Calu3 (cell line): ENCODE measurements at regions not wholly inside any gene's neighbourhood (a gene's known extent, or its start where the extent isn't known, plus 50 kb on each side); places are given as distances from the start of the nearest gene placed in this dataset.

Experiments
- BruUV-seq: library from RNA; stranded (reverse); fragments of 400-500 nt; replicated peaks from 2 replicates; lab custom pipeline; 2021; lab: Mats Ljungman, UMichigan
- CTCF ChIA-PET: fragments of 300-600 bp; sonication (Branson Sonifier 250); formaldehyde crosslinking; loops from one replicate; lab custom pipeline; 2022; ENCODE audit warnings: antibody characterized with exemption; lab: Charles Lee
- DNase-seq: peaks from one replicate; pipeline ENCODE4 v3.0.0; 2022
- H3K27ac Mint-ChIP-seq: one replicate; pipeline ENCODE4 v1.8.0; 2022; ENCODE audit warnings: mixed read lengths; ENCODE audit not compliant: unreplicated experiment
- H3K27me3 Mint-ChIP-seq: one replicate; pipeline ENCODE4 v1.8.0; 2022; ENCODE audit warnings: mixed read lengths; ENCODE audit not compliant: unreplicated experiment
- H3K36me3 Mint-ChIP-seq: one replicate; pipeline ENCODE4 v1.8.0; 2022; ENCODE audit warnings: mild to moderate bottlenecking, moderate library complexity, mixed read lengths; ENCODE audit not compliant: insufficient read depth, unreplicated experiment
- H3K4me1 Mint-ChIP-seq: one replicate; pipeline ENCODE4 v1.8.0; 2022; ENCODE audit warnings: mild to moderate bottlenecking, low read depth, mixed read lengths; ENCODE audit not compliant: unreplicated experiment
- H3K4me3 Mint-ChIP-seq: one replicate; pipeline ENCODE4 v1.8.0; 2022; ENCODE audit warnings: mild to moderate bottlenecking, low read depth, moderate library complexity, mixed read lengths; ENCODE audit not compliant: unreplicated experiment
- H3K9me3 Mint-ChIP-seq: one replicate; pipeline ENCODE4 v1.8.0; 2022; ENCODE audit warnings: low read depth, mixed read lengths; ENCODE audit not compliant: unreplicated experiment
- CTCF ChIP-seq: fragments of 200-600 bp; IDR thresholded peaks from one replicate; pipeline ENCODE4 v1.8.0; 2022; ENCODE audit warnings: antibody characterized with exemption; ENCODE audit not compliant: unreplicated experiment
- intact Hi-C: fragments of 100-400 bp; cut with micrococcal nuclease; formaldehyde crosslinking; loops from one replicate; pipeline ENCODE4 v1.10.0; 2022; ENCODE audit not compliant: unreplicated experiment

- Mint-ChIP-seq H3K9me3 (no peaks in the 10 kb centered on the region), H3K27me3 (no peaks in the 10 kb centered on the region), H3K36me3 (peaks cover 9% of the 10 kb centered on the region), H3K4me3 (no peak overlapping the region), H3K4me1 (peaks cover 20% of the 10 kb centered on the region), H3K27ac (no peak overlapping the region)
- no TSS peak for BruUV-seq
- DNase-seq: no peak
- TF ChIP-seq CTCF: no peak
- CTCF ChIA-PET: no interaction called here
- intact Hi-C loops: no loop called here
These were observed 103.5 kb upstream of the RAB3GAP2 start for GRCh38 chr1:220375715-220376114.

GRCh38 chr1:220374449-220374848 is 102.2 kb upstream of the RAB3GAP2 start:
- BruUV-seq: no TSS peak
- Mint-ChIP-seq H3K27ac (no peak overlapping the region), H3K4me3 (no peak overlapping the region), H3K27me3 (no peaks in the 10 kb centered on the region), H3K36me3 (peaks cover 5% of the 10 kb centered on the region), H3K4me1 (peaks cover 32% of the 10 kb centered on the region), H3K9me3 (no peaks in the 10 kb centered on the region)
- DNase-seq: no peak
- CTCF ChIA-PET: no interaction called here
- no peak for TF ChIP-seq CTCF
- intact Hi-C loops: loop anchor here (5.0 kb wide), 2 partner anchors 72 to 153 kb away; partner anchors contain the start of gene MARK1

GRCh38 chr1:220372451-220372850 is 100.2 kb upstream of the RAB3GAP2 start:
- CTCF ChIA-PET: interaction anchor here (1.1 kb wide), 1 partner anchor 11 kb away, joined by 3 read pairs; no protein-coding TSS in a partner anchor
- H3K27ac Mint-ChIP-seq: no peak overlapping the region
- intact Hi-C loops: loop anchor here (5.0 kb wide), 2 partner anchors 70 to 155 kb away; partner anchors contain the start of gene MARK1
- H3K27me3 Mint-ChIP-seq: no peaks in the 10 kb centered on the region
- peaks cover 42% of the 10 kb centered on the region for H3K4me1 Mint-ChIP-seq
- no TSS peak for BruUV-seq
- no peak for DNase-seq
- TF ChIP-seq CTCF: no peak
- H3K4me3 Mint-ChIP-seq: no peak overlapping the region
- no peaks in the 10 kb centered on the region for H3K9me3 Mint-ChIP-seq
- peaks cover 6% of the 10 kb centered on the region for H3K36me3 Mint-ChIP-seq

- CTCF ChIA-PET: interaction anchor here (1.1 kb wide), 1 partner anchor 13 kb away, joined by 3 read pairs; no protein-coding TSS in a partner anchor
- no peaks in the 10 kb centered on the region for H3K27me3 Mint-ChIP-seq
- peaks cover 6% of the 10 kb centered on the region for H3K36me3 Mint-ChIP-seq
- no peaks in the 10 kb centered on the region for H3K9me3 Mint-ChIP-seq
- intact Hi-C loops: loop anchor here (5.0 kb wide), 2 partner anchors 69 to 156 kb away; partner anchors contain the start of gene MARK1
- DNase-seq: peak; percentile 29
- no peak overlapping the region for H3K27ac Mint-ChIP-seq
- TF ChIP-seq CTCF: no peak
- no TSS peak for BruUV-seq
- H3K4me3 Mint-ChIP-seq: no peak overlapping the region
- H3K4me1 Mint-ChIP-seq: peaks cover 43% of the 10 kb centered on the region
These were observed 99.1 kb upstream of the RAB3GAP2 start for GRCh38 chr1:220371324-220371723.
